ENCODE measurements at regions not wholly inside any gene's neighbourhood (a gene's known extent, or its start where the extent isn't known, plus 50 kb on each side); places are given as distances from the start of the nearest gene placed in this dataset.

DNA sequence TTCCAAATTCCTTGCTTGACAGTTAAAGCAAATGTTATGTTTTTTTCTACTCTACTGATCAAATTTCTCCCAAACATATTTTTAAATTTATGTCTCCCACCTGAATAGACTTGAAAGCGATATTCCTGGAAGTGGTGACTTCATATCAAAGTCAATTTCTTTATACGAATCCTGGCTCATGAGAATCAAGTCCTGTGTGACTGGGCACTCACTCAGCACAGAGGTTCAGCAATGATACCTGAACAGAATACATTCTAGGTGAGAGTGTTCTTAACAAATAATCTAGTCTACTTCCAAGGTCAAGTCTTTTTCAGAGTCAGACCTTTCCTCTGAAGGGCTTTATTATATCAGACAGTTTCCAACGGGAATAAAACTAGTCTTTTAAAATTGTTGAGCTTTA is 1070.6 kb downstream of the TRHDE start:
- no peaks in the 10 kb centered on the region for H3K36me3 ChIP-seq (ENCODE audit: control insufficient read depth, insufficient read depth, low read length)
- no peak overlapping the region for H3K9ac ChIP-seq
- TF ChIP-seq, protein P1, sequence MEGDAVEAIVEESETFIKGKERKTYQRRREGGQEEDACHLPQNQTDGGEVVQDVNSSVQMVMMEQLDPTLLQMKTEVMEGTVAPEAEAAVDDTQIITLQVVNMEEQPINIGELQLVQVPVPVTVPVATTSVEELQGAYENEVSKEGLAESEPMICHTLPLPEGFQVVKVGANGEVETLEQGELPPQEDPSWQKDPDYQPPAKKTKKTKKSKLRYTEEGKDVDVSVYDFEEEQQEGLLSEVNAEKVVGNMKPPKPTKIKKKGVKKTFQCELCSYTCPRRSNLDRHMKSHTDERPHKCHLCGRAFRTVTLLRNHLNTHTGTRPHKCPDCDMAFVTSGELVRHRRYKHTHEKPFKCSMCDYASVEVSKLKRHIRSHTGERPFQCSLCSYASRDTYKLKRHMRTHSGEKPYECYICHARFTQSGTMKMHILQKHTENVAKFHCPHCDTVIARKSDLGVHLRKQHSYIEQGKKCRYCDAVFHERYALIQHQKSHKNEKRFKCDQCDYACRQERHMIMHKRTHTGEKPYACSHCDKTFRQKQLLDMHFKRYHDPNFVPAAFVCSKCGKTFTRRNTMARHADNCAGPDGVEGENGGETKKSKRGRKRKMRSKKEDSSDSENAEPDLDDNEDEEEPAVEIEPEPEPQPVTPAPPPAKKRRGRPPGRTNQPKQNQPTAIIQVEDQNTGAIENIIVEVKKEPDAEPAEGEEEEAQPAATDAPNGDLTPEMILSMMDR (IDR thresholded peaks at IDR 0.05), result no peak
- no peak overlapping the region for H2AFZ ChIP-seq
- H3K79me2 ChIP-seq, result no peaks in the 10 kb centered on the region
- H3K27ac ChIP-seq, result no peak overlapping the region
- H3K9me3 ChIP-seq (ENCODE audit: control insufficient read depth, low read length), result no peaks in the 10 kb centered on the region
- H3K4me2 ChIP-seq (ENCODE audit: low read length), result no peak overlapping the region
- H3K4me1 ChIP-seq, result no peaks in the 10 kb centered on the region
- H3K4me3 ChIP-seq (ENCODE audit: low read depth, low read length), result no peak overlapping the region
- H3K27me3 ChIP-seq (ENCODE audit: control insufficient read depth, insufficient read depth, low read length), result no peaks in the 10 kb centered on the region

DNA sequence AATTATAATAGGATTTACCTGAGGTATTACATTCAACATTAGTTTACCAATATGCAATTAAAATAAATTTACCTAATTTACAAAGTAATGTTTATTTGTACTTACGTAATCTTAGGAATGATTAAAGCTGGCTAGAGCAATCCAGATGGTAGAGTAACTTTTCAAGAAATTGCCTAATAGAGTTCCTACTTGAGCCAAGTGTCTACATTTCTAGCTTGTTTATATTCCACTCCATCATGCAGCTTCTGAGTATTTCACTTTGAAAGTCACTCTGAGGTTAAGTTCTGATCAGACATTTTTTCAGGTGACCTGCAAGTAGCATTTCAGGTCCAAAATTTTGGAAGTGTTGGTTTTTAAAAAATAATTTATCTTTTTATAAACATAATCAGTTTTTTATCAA is 1080.7 kb downstream of the TRHDE start:
- Histone ChIP-seq H3K4me3 (ENCODE audit: low read depth, low read length) (no peak overlapping the region), H3K27me3 (ENCODE audit: control insufficient read depth, insufficient read depth, low read length) (no peaks in the 10 kb centered on the region), H3K4me1 (no peaks in the 10 kb centered on the region), H3K27ac (no peak overlapping the region), H3K36me3 (ENCODE audit: control insufficient read depth, insufficient read depth, low read length) (no peaks in the 10 kb centered on the region), H3K79me2 (no peaks in the 10 kb centered on the region), H3K9ac (no peak overlapping the region), H3K9me3 (ENCODE audit: control insufficient read depth, low read length) (no peaks in the 10 kb centered on the region), H3K4me2 (ENCODE audit: low read length) (no peak overlapping the region), H2AFZ (no peak overlapping the region)
- TF ChIP-seq, protein P1 (IDR thresholded peaks at IDR 0.05), result no peak

DNA sequence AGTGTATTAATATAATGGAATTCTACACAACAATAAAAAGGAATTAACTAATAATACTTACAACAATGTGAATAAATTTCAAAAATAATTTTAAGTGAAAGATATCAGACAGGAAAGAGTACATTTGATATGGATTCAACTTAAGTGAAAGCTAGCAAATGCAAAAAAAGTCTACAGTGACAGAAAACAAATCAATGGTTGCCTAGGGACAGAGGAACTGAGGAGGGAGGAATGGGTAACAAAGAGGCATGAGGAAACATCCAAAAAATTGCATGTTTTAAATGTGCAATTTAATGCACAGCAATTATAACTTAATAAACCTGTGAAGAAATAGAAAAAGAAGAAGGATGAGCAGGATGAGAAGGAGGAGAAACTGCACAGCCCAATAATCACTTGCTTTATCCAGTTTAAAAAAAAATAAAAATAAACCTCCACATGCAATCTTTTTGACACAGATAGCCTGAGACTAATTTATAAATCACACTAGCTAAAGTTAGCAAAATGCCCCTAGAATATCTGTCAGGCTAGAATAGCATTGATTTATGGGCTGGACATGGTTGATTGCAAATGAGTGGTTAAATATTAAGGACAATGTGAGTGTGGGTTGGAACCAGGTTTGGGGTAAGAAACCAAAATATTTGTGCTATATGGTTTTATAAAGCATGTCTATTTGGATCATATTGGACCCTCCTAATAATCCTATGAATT is 1089.1 kb downstream of the TRHDE start:
- TF ChIP-seq, protein P1 (IDR thresholded peaks at IDR 0.05), result no peak
- H3K4me3 ChIP-seq (ENCODE audit: low read depth, low read length), result no peak overlapping the region
- H3K4me2 ChIP-seq (ENCODE audit: low read length), result no peak overlapping the region
- H3K9ac ChIP-seq, result no peak overlapping the region
- no peak overlapping the region for H2AFZ ChIP-seq
- no peaks in the 10 kb centered on the region for H3K27me3 ChIP-seq (ENCODE audit: control insufficient read depth, insufficient read depth, low read length)
- H3K79me2 ChIP-seq, result no peaks in the 10 kb centered on the region
- no peaks in the 10 kb centered on the region for H3K4me1 ChIP-seq
- no peaks in the 10 kb centered on the region for H3K9me3 ChIP-seq (ENCODE audit: control insufficient read depth, low read length)
- H3K36me3 ChIP-seq (ENCODE audit: control insufficient read depth, insufficient read depth, low read length), result no peaks in the 10 kb centered on the region
- no peak overlapping the region for H3K27ac ChIP-seq

DNA sequence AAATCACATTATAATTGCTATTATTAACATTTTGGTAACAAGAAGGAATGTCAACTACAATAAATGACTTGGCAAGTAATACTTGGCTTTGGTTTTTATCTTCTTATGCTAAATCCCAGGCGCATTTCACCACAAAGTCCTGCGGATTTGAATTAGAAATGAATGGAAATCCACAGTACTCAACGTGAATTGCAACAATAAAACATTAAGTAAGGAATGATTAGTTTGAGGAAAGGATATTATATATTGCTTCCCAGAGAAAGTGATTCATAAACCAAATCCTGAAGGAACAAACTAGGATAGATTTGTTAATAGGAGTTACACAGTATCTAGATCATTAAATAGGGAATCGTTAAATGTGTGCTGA is 1089.7 kb downstream of the TRHDE start:
- H3K4me3 ChIP-seq (ENCODE audit: low read depth, low read length), result no peak overlapping the region
- H3K4me1 ChIP-seq, result no peaks in the 10 kb centered on the region
- H3K27ac ChIP-seq, result no peak overlapping the region
- TF ChIP-seq, protein P1 (IDR thresholded peaks at IDR 0.05), result no peak
- H2AFZ ChIP-seq, result no peak overlapping the region
- H3K9ac ChIP-seq, result no peak overlapping the region
- H3K4me2 ChIP-seq (ENCODE audit: low read length), result no peak overlapping the region
- H3K79me2 ChIP-seq, result no peaks in the 10 kb centered on the region
- no peaks in the 10 kb centered on the region for H3K9me3 ChIP-seq (ENCODE audit: control insufficient read depth, low read length)
- H3K36me3 ChIP-seq (ENCODE audit: control insufficient read depth, insufficient read depth, low read length), result no peaks in the 10 kb centered on the region
- H3K27me3 ChIP-seq (ENCODE audit: control insufficient read depth, insufficient read depth, low read length), result no peaks in the 10 kb centered on the region

DNA sequence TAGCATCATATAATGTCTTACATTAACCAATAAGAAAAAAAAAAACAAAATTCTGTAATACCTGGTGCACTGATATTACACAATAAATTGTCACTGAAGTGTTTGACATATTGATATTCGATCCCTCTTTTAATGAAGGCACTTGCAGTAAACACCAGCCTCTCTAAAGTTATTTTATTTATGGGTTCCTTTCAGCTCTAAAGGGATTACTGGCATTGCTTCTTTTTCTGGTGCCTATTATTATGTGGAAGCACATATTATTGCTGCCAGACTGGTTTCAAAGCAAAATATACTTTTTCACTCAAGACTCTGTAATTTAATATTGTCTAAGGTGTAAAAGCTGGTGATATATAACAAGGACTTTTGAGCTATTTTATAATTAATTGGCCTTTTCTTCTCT is 1090.5 kb downstream of the TRHDE start:
- Histone ChIP-seq H3K36me3 (ENCODE audit: control insufficient read depth, insufficient read depth, low read length) (no peaks in the 10 kb centered on the region), H3K4me1 (no peaks in the 10 kb centered on the region), H3K9ac (no peak overlapping the region), H3K9me3 (ENCODE audit: control insufficient read depth, low read length) (no peaks in the 10 kb centered on the region), H3K27ac (no peak overlapping the region), H3K79me2 (no peaks in the 10 kb centered on the region), H3K4me2 (ENCODE audit: low read length) (no peak overlapping the region), H3K4me3 (ENCODE audit: low read depth, low read length) (no peak overlapping the region), H2AFZ (no peak overlapping the region), H3K27me3 (ENCODE audit: control insufficient read depth, insufficient read depth, low read length) (no peaks in the 10 kb centered on the region)
- TF ChIP-seq, protein P1 (IDR thresholded peaks at IDR 0.05), result no peak
